ENCODE measurements at regions not wholly inside any gene's neighbourhood (a gene's known extent, or its start where the extent isn't known, plus 50 kb on each side); places are given as distances from the start of the nearest gene placed in this dataset.

DNA sequence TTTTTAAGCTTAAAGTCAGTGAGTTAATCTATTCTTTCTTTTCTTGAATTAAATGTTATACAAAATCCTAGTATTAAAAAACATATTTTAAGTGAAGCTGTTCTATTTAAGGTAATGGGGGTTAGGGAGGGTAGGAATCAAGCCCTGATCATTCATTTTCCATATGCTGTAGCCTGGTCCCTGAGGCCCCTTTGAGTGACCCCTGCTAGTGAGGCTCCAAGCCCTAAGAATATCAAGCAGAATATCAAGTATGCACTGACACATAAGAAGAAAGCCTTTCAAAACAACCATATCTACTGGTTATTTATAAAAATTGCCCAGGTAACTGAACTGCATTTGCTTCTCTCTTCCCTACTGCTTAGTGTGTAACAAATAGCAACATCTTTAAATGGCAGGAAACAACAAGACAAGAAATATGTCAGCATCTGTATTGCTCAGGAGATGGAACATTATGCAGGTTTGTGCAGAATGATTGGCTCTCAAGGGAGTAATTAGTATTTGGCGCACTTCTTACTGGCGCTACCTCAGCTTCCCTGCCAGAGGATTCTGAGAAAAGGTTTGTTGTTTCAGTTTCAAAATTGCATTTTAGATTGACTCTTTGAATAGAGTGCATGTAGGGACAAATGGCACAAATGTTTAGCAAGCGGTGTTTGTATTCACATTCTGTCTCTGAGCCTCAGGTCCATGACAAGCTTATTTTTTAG, 223.0 kb downstream of the DUSP6 start:
- H3K4me1 Mint-ChIP-seq: no peaks in the 10 kb centered on the region
- H3K27ac Mint-ChIP-seq (ENCODE audit: low read depth): no peak overlapping the region
- ATAC-seq (replicated peaks; ENCODE audit: extremely low read depth, poor library complexity, severe bottlenecking): no peak
- H3K36me3 Mint-ChIP-seq (ENCODE audit: insufficient read depth): no peaks in the 10 kb centered on the region
- H3K4me3 Mint-ChIP-seq: no peak overlapping the region
- no peak for DNase-seq (ENCODE audit: low spot score in 2 of 2)
- H3K9me3 Mint-ChIP-seq: no peaks in the 10 kb centered on the region
- H3K27me3 Mint-ChIP-seq: no peaks in the 10 kb centered on the region

DNA sequence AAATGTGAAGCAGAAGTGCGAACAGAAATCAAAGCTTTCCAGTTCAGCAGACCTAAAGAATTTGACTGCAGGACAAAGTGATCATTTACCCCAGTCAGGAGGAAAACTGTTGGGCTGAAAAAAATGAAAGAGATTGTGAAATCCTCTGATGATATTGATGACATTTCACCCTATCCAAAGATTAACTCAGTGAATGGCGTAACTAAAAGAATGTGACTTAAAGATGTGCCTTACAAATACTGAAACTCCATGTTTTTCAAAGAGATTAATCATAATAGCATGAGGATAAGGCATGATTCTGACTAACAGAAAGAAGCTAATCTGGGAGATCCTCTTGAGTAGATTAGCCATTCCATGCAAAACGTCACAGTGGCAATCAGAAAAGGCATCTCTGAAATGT, 225.6 kb downstream of the DUSP6 start:
- Mint-ChIP-seq H3K27ac (ENCODE audit: low read depth) (no peak overlapping the region), H3K27me3 (no peaks in the 10 kb centered on the region), H3K4me3 (no peak overlapping the region), H3K4me1 (no peaks in the 10 kb centered on the region), H3K9me3 (no peaks in the 10 kb centered on the region), H3K36me3 (ENCODE audit: insufficient read depth) (no peaks in the 10 kb centered on the region)
- ATAC-seq (replicated peaks; ENCODE audit: extremely low read depth, poor library complexity, severe bottlenecking): no peak
- DNase-seq (ENCODE audit: low spot score in 2 of 2): no peak

GRCh38 chr12:89122852-89123251, 229.4 kb downstream of the DUSP6 start:
- DNase-seq (ENCODE audit: low spot score in 2 of 2) (no peak), ATAC-seq (replicated peaks; ENCODE audit: extremely low read depth, poor library complexity, severe bottlenecking) (no peak)
- Mint-ChIP-seq H3K36me3 (ENCODE audit: insufficient read depth) (no peaks in the 10 kb centered on the region), H3K27me3 (peaks cover 3% of the 10 kb centered on the region), H3K4me3 (no peak overlapping the region), H3K4me1 (no peaks in the 10 kb centered on the region), H3K9me3 (no peaks in the 10 kb centered on the region), H3K27ac (ENCODE audit: low read depth) (no peak overlapping the region)

GRCh38 chr12:89117448-89118034, 234.8 kb downstream of the DUSP6 start:
- no peak overlapping the region for H3K4me3 Mint-ChIP-seq
- no peaks in the 10 kb centered on the region for H3K36me3 Mint-ChIP-seq (ENCODE audit: insufficient read depth)
- H3K27me3 Mint-ChIP-seq: peaks cover 26% of the 10 kb centered on the region

GRCh38 chr12:89111964-89112363, 240.3 kb downstream of the DUSP6 start:
- no peak for ATAC-seq (replicated peaks; ENCODE audit: extremely low read depth, poor library complexity, severe bottlenecking)

More at GRCh38 chr12:89117448-89118034, 234.8 kb downstream of the DUSP6 start:
- Mint-ChIP-seq H3K9me3 (no peaks in the 10 kb centered on the region), H3K4me1 (no peaks in the 10 kb centered on the region), H3K27ac (ENCODE audit: low read depth) (no peak overlapping the region)
- DNase-seq (ENCODE audit: low spot score in 2 of 2) (no peak), ATAC-seq (replicated peaks; ENCODE audit: extremely low read depth, poor library complexity, severe bottlenecking) (no peak)

GRCh38 chr12:89108265-89108664, 244.0 kb downstream of the DUSP6 start:
- Mint-ChIP-seq H3K27me3 (no peaks in the 10 kb centered on the region), H3K4me3 (no peak overlapping the region), H3K36me3 (ENCODE audit: insufficient read depth) (no peaks in the 10 kb centered on the region), H3K9me3 (no peaks in the 10 kb centered on the region), H3K4me1 (no peaks in the 10 kb centered on the region), H3K27ac (ENCODE audit: low read depth) (no peak overlapping the region)
- ATAC-seq (replicated peaks; ENCODE audit: extremely low read depth, poor library complexity, severe bottlenecking): no peak
- DNase-seq (ENCODE audit: low spot score in 2 of 2): no peak

More at GRCh38 chr12:89111964-89112363, 240.3 kb downstream of the DUSP6 start:
- H3K36me3 Mint-ChIP-seq (ENCODE audit: insufficient read depth): no peaks in the 10 kb centered on the region
- no peak overlapping the region for H3K27ac Mint-ChIP-seq (ENCODE audit: low read depth)
- H3K27me3 Mint-ChIP-seq: peaks cover 14% of the 10 kb centered on the region
- no peaks in the 10 kb centered on the region for H3K9me3 Mint-ChIP-seq
- no peak overlapping the region for H3K4me3 Mint-ChIP-seq
- H3K4me1 Mint-ChIP-seq: no peaks in the 10 kb centered on the region
- no peak for DNase-seq (ENCODE audit: low spot score in 2 of 2)

DNA sequence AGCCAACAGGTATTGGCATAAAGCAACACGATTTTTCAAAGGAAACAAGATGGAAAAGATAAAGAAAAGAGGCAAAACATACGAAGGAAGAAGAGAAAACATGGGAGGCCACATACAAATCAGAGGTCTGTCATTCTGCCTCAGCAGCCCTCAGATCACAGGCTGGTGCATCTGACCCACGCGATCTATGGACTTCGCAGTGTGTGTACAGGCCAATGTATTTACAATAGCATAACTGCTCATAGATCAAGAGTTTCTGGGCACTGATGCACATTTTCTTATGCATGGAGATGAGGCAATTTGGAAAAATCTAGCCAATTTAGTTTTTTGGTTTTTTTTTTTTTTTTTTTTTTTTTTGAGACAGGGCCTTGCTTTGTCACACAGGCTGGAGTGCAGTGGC, 245.4 kb downstream of the DUSP6 start:
- ATAC-seq (replicated peaks; ENCODE audit: extremely low read depth, poor library complexity, severe bottlenecking) (no peak), DNase-seq (ENCODE audit: low spot score in 2 of 2) (no peak)
- no peaks in the 10 kb centered on the region for H3K36me3 Mint-ChIP-seq (ENCODE audit: insufficient read depth)
- no peaks in the 10 kb centered on the region for H3K9me3 Mint-ChIP-seq
- no peak overlapping the region for H3K27ac Mint-ChIP-seq (ENCODE audit: low read depth)
- H3K4me1 Mint-ChIP-seq: no peaks in the 10 kb centered on the region
- no peak overlapping the region for H3K4me3 Mint-ChIP-seq
- no peaks in the 10 kb centered on the region for H3K27me3 Mint-ChIP-seq

DNA sequence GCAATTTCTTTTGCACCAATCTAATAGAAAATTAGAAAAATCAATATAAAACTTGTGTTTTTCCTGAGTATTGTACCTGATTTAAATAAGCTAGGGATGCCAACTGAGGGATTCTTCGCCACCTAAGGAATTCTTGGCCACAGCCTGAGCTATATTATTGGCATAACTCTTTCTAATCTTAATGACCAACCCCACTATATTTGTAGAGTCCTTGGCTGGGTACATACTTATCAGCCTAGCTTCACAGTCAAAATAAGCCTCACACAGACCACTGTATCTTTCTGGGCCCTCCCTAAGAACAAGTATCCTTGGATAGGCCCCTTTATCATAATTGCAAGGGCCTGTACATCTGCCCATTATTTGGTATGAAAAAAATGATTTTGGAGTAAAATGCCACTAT, 247.1 kb downstream of the DUSP6 start:
- ATAC-seq (replicated peaks; ENCODE audit: extremely low read depth, poor library complexity, severe bottlenecking) (no peak), DNase-seq (ENCODE audit: low spot score in 2 of 2) (no peak)
- Mint-ChIP-seq H3K27ac (ENCODE audit: low read depth) (no peak overlapping the region), H3K4me3 (no peak overlapping the region), H3K36me3 (ENCODE audit: insufficient read depth) (no peaks in the 10 kb centered on the region), H3K4me1 (no peaks in the 10 kb centered on the region), H3K27me3 (no peaks in the 10 kb centered on the region), H3K9me3 (no peaks in the 10 kb centered on the region)

DNA sequence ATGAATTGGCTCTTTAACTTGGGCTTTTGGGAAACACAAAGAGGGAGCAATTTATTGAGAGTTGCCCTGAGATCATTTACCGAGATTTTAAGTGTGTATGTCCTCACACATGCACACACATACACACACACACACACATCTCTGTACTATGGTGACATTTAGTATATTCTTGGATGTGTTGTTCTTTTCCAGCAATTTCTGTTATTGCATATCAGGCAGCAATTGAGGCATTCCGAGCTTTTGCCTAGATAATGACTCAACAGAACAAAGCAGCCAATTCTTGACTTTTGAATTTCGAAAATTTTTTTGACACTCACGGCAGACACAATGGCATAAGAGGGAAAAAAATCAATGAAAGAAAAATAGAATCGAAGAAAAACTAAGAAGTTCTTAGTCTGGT, 248.5 kb downstream of the DUSP6 start:
- Mint-ChIP-seq H3K36me3 (ENCODE audit: insufficient read depth) (no peaks in the 10 kb centered on the region), H3K4me3 (no peak overlapping the region), H3K27me3 (no peaks in the 10 kb centered on the region), H3K9me3 (no peaks in the 10 kb centered on the region), H3K27ac (ENCODE audit: low read depth) (no peak overlapping the region), H3K4me1 (no peaks in the 10 kb centered on the region)
- ATAC-seq (replicated peaks; ENCODE audit: extremely low read depth, poor library complexity, severe bottlenecking) (no peak), DNase-seq (ENCODE audit: low spot score in 2 of 2) (no peak)

GRCh38 chr12:89101440-89101839, 250.9 kb downstream of the DUSP6 start:
- Mint-ChIP-seq H3K4me1 (no peaks in the 10 kb centered on the region), H3K4me3 (no peak overlapping the region), H3K9me3 (no peaks in the 10 kb centered on the region), H3K36me3 (ENCODE audit: insufficient read depth) (no peaks in the 10 kb centered on the region), H3K27ac (ENCODE audit: low read depth) (no peak overlapping the region), H3K27me3 (peaks cover 15% of the 10 kb centered on the region)
- ATAC-seq (replicated peaks; ENCODE audit: extremely low read depth, poor library complexity, severe bottlenecking) (no peak), DNase-seq (ENCODE audit: low spot score in 2 of 2) (no peak)

DNA sequence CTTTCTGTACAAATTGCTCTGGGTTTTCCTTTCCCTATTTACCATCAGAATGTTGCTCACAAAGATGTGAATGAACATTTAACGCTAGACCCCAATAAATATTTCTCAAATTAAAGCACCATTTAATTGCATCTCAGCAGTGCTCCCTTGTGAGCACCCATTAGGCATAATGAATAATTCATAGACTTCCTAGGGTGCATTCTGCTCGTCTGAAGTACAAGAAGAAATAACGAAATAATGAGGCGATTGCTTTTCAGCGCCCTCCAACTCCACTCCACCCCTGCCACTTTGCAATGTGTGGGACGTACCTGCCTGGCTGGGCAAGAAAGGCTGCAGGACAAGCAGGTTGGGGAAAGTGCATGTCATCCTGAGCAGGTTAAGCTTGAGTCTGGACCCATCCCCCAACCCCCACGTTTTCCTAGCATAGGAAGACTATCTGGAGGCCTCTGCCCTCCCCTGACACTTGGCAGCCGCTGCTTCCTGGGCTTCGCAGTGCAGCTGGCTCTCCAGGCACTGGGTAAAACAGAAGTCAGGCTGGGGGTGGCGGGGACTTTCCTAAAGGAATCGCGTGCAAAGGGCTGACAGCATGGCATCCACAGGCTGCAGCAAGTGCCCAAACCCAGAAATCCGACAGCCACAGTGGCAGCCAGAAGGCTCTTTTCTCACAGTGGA, 253.7 kb downstream of the DUSP6 start:
- Mint-ChIP-seq H3K36me3 (ENCODE audit: insufficient read depth) (no peaks in the 10 kb centered on the region), H3K27ac (ENCODE audit: low read depth) (no peak overlapping the region), H3K4me3 (no peak overlapping the region), H3K4me1 (no peaks in the 10 kb centered on the region), H3K9me3 (no peaks in the 10 kb centered on the region), H3K27me3 (peaks cover 15% of the 10 kb centered on the region)
- DNase-seq (ENCODE audit: low spot score in 2 of 2) (no peak), ATAC-seq (replicated peaks; ENCODE audit: extremely low read depth, poor library complexity, severe bottlenecking) (no peak)

- ATAC-seq (replicated peaks; ENCODE audit: extremely low read depth, poor library complexity, severe bottlenecking): no peak
- DNase-seq (ENCODE audit: low spot score in 2 of 2): no peak
- Mint-ChIP-seq H3K4me3 (no peak overlapping the region), H3K27me3 (peaks cover 35% of the 10 kb centered on the region), H3K36me3 (ENCODE audit: insufficient read depth) (no peaks in the 10 kb centered on the region), H3K9me3 (no peaks in the 10 kb centered on the region), H3K27ac (ENCODE audit: low read depth) (no peak overlapping the region), H3K4me1 (no peaks in the 10 kb centered on the region)
Observed at GRCh38 chr12:89092297-89092696, 260.0 kb downstream of the DUSP6 start.

GRCh38 chr12:89091293-89091841, 260.9 kb downstream of the DUSP6 start:
- Mint-ChIP-seq H3K9me3 (no peaks in the 10 kb centered on the region), H3K4me3 (no peak overlapping the region), H3K27ac (ENCODE audit: low read depth) (no peak overlapping the region), H3K4me1 (no peaks in the 10 kb centered on the region), H3K27me3 (peaks cover 34% of the 10 kb centered on the region), H3K36me3 (ENCODE audit: insufficient read depth) (no peaks in the 10 kb centered on the region)
- ATAC-seq (replicated peaks; ENCODE audit: extremely low read depth, poor library complexity, severe bottlenecking): no peak
- DNase-seq (ENCODE audit: low spot score in 2 of 2): no peak
